ENCODE measurements at regions not wholly inside any gene's neighbourhood (a gene's known extent, or its start where the extent isn't known, plus 50 kb on each side); places are given as distances from the start of the nearest gene placed in this dataset.

DNA sequence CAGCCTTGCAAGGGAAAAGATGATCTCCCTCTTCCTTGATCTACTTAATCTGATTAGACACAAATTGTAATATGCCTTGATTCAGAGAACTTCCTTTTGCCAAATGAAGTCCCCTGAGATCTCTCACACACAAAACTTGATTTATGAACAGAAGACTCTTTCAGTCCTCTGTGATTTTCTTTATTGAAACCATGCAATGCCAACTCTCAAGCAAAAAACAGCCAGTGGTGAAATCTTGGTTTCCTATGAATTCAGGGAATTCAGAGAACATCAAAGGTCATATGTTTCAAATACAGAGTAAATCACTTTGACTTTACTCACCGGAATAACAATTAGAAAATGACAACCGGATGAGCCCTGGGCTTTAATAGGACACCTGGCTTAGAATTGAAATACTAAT lies 211.7 kb downstream of the ABHD5 start:
- ATAC-seq = no peak

GRCh38 chr3:43905157-43905556 lies 214.4 kb downstream of the ABHD5 start:
- no peak for ATAC-seq

DNA sequence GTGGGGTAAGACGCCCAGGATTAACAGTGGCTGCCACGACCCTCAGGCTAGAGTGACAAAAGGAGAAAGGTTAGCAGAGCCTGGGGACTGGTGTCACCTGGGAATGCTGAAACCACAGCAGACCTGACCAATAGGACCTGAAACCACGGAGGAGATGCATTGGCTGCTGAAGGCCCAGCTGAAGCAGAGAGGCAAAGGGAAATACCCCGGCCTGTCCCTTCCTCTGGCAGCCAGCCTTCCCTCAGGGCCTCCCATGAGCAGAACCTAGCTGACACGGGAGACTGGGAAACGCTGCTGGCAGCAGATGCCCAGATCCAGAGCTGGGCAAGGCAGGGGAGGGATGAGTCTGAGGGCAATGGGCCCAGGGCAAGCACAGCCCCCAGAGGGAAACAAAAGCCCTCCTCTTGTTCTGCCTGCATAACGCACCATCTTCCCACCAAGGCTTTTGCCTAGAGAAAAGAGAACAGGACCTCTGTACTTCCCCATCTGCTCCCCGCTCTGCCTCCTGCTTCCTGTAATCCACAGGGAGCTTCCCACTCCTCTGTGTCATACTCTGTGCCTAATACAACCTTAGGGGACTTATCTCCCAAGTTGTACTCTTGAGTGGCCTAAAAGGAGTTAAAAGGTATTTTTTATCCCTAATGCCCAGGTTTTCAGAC lies 216.2 kb downstream of the ABHD5 start:
- no peak for ATAC-seq

DNA sequence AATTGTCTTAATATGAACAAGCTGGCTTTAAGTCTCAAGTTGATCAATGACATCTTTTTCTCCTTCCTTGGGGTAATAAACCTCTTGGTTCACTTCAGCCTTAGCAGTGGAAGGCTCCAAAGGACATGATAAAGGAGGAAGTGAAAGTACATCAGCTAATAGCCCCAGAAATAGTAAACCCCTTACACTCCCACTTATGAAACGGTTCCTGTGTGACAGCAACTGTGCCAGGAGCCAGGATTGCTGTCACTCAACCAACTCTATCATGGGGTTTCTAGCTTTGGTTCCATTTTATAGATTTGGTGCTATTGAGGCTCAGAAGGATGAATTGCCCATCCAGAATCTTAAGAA lies 216.7 kb downstream of the ABHD5 start:
- no peak for ATAC-seq

- no peak for ATAC-seq
Measured at GRCh38 chr3:43908456-43908855, 217.7 kb downstream of the ABHD5 start.

- no peak for ATAC-seq
Measured at GRCh38 chr3:43909149-43909548, 218.4 kb downstream of the ABHD5 start.

- ATAC-seq = no peak
Measured at GRCh38 chr3:43910750-43911149, 220.0 kb downstream of the ABHD5 start.

DNA sequence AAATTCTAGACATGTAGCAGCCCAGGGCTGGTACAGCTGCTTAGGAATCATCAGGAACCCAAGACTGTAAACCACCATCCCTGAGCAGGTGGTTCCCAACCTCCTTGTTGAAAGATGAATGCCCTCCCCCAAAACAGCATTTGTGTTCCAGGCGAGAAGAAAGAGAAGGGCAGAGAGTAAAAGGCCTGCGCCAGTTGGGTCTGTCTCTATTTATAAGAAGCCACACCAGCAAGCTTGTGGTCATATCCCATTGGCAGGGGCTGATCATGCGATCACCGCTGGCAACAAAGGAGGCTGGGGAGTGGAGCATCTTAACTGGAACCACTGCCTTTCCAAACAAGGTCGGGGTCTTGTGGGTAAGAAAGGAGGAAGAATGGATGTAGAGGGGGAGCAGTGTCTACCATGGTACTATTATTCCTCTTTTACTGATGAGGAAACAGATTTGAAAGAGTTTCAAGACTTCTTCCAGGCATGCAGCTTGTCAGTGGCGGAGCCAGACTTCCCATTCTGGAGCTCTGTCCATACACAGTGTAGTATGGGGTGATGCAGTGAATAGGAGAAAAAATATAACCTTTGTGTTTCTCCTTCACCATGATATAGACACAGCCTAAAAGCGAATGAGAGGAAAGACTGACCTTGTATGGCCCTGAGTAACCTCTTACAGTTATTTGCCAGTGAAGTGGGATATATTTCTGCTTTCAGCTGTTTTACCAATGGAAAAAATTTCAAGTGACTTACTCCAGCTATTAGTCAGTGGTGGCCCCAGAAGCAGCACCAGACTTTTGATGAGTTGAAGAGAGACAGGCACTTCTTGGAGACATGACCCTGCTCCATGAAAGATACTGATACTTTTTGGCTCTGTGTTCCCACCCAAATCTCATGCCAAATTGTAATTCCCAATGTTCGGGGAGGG lies 222.6 kb downstream of the ABHD5 start:
- ATAC-seq = no peak

DNA sequence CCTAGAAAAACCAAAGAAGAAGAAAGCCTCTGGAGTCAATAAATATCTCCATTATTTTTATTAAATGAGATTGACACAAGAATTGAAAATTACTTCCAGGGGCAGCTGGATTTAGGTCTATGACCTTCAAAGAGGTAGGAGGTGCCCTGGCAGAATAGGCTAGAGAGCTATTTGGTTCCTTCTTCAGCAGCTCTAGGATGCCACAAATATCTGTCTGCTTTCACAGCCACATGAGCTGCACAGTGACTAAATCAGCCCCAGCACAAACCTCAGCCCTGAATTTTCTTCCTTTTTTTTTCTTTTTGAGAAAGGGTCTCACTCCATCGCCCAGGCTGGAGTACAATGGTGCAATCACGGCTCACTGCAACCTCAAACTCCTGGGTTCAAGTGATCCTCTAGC lies 223.5 kb downstream of the ABHD5 start:
- no peak for ATAC-seq

DNA sequence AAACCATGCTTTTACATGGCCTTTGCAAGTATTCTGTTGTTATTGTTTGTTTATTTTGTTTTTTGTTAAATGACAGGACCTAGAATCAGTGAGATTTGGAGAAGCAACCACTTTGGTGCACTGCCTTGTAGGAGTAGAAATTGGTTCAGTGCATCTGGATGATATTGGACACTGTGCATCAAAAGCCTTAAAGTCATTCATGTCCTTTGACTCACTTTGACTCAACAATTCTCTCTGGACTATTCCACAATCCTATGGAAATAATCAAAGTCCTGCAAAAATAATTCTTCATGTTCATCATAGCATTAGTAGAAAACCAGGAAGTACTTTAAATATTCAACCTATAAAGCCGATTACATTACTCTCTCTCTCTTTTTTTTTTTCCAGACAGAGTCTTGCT lies 224.8 kb downstream of the ABHD5 start:
- no peak for ATAC-seq

GRCh38 chr3:43917361-43917760 lies 226.6 kb downstream of the ABHD5 start:
- no peak for ATAC-seq

DNA sequence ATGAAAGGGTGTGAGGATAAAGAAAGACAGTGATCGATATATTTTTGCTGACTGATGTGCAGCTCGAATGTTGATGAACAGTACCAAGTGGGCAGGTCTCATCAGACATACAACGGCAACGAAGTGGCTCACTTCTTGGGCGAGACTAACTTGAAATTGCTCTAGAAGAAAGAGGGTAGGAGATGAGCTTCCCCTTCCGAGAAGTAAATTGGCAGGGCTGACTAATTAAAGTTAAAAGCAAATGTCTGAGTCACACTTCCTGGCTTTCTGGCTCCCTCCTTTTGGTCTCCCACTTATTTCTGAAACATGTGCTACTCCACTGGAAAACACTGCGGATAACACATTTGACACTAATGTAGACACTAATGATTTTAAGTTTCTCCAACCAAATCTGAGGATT lies 228.3 kb downstream of the ABHD5 start:
- no peak for ATAC-seq

DNA sequence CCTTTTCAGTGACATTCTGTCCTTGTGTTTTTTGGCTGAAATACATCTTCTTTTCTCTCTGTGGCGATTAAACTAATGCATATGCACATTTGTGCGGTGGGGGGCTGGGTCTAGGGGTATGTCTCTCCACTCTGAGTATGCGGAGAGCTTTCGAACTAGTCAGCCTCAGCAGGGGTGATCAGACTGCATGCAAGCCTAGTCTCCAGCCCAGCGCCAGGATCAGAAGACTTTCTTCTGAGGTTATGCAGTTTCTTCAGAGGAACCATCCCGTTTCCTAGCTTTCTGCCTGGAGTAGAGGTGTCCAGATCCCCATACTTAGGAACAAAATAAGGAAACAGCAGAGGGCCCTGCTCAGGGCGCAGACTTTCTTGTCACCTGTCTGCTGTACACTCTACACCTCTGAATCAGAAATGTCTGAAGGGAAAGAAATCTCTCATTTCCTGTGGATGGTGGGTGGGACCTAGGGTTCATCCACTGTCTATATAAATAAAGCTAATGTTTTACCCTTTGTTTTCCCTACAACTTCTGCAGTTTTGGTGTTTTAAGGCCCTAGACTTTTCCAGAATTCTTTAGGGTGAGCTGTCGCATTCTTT lies 230.4 kb downstream of the ABHD5 start:
- ATAC-seq = no peak

GRCh38 chr3:43922374-43922773 lies 231.6 kb downstream of the ABHD5 start:
- no peak for ATAC-seq

GRCh38 chr3:43923104-43923882 lies 232.6 kb downstream of the ABHD5 start:
- ATAC-seq = no peak

DNA sequence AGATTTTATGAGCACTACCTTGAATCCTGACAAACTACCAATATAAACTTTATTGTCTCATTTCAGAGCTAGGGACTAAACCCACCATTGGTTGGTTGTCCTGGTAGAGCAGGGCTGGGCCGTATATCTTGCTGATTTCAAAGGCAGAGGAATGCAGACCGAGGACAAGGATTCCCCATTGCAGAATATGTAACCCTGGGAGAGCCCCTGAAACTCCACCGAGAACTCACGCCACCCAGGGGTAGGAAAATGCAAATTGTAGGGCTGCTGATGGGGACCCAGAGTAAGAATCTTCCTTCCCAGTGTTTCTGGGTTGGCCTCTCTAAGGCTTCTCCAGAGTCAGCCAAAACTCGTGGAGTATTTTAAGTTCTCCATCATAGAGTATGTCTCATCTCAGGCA lies 235.3 kb downstream of the ABHD5 start:
- no peak for ATAC-seq

- no peak for ATAC-seq
Measured at GRCh38 chr3:43932921-43933320, 242.2 kb downstream of the ABHD5 start.

DNA sequence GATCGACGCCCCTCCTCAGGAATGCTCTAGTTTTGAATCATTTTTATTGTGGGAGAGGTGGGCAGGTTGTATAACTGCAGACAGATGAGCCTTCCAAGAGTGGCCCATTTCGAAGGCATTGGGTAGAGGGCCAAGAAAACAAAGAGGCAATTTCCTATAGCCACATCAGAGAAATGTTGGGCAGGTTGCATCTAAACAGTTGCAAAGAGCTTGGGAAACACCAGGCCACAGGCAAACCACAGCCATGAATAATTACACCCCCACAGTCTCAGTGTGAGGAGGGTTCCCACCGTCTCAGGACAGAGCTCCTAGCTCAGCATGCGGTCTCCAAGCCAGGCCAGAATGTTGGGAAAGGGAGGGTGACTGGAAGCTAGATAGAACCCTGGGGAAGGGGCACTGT lies 257.3 kb downstream of the ABHD5 start:
- no peak for ATAC-seq

- ATAC-seq = no peak
Measured at GRCh38 chr3:43949594-43949993, 258.9 kb downstream of the ABHD5 start.

DNA sequence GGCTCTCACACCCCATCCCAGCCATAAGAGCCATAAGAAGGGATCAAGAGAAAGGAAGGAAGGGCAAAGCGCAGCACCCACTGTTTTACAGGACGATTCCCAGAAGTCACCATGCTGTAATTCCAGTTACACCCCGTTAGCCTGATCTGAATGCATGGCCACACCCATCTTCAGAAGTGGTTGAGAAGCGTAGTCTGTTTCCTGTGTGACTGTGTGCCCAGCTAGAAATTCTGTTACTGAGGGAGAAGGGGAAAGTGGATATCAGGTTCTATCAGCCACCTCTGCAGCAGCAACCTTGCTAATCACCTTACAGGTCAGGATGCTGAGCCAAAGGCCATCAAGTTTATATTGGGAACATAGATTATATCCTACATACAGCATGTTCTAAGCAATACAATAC lies 260.0 kb downstream of the ABHD5 start:
- no peak for ATAC-seq

- no peak for ATAC-seq
Measured at GRCh38 chr3:43951813-43952212, 261.1 kb downstream of the ABHD5 start.

DNA sequence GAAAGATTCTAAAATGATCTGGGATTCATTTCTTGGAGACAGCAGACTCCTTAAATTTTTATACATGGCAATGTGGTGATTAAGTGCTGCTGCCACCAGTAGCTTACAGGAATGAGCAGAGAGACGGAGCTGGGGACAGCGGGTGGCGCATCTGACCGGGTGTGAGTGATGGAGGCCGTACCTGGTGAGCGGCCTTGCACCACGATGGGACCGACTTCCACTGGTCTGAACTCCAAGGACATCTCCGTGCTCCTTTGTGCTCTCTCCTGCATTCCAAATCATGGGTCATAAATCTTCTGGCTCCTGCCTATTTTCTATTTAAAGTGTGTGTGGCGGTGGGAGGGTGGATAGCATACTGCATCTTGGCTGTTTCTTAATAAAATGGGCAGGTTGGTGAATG lies 262.6 kb downstream of the ABHD5 start:
- no peak for ATAC-seq

All from esophagus mucosa (tissue), 1 donor.